ENCODE measurements at regions not wholly inside any gene's neighbourhood (a gene's known extent, or its start where the extent isn't known, plus 50 kb on each side); places are given as distances from the start of the nearest gene placed in this dataset.

GRCh38 chr6:20024978-20025377 lies 187.3 kb downstream of the MBOAT1 start:
- DNase-seq: no peak

GRCh38 chr6:20025681-20026080 lies 186.6 kb downstream of the MBOAT1 start:
- DNase-seq: no peak

- DNase-seq: no peak
These were observed 184.1 kb downstream of the MBOAT1 start for GRCh38 chr6:20028143-20028542.

GRCh38 chr6:20028562-20028961 lies 183.7 kb downstream of the MBOAT1 start:
- no peak for DNase-seq

- no peak for DNase-seq
These were observed 182.3 kb downstream of the MBOAT1 start for GRCh38 chr6:20029979-20030378.

GRCh38 chr6:20031342-20031741 lies 180.9 kb downstream of the MBOAT1 start:
- no peak for DNase-seq

- no peak for DNase-seq
These were observed 178.4 kb downstream of the MBOAT1 start for GRCh38 chr6:20033697-20034407.

GRCh38 chr6:20034408-20034769 lies 177.9 kb downstream of the MBOAT1 start:
- no peak for DNase-seq

- DNase-seq: no peak
These were observed 176.1 kb downstream of the MBOAT1 start for GRCh38 chr6:20036141-20036677.

GRCh38 chr6:20038410-20039204 lies 173.7 kb downstream of the MBOAT1 start:
- DNase-seq: no peak

- no peak for DNase-seq
These were observed 167.4 kb downstream of the MBOAT1 start for GRCh38 chr6:20044883-20045282.

All from tongue (tissue), 1 donor.